Endothelial cell (in vitro differentiated cells): ENCODE measurements at regions not wholly inside any gene's neighbourhood (a gene's known extent, or its start where the extent isn't known, plus 50 kb on each side); places are given as distances from the start of the nearest gene placed in this dataset.
A peak's percentile ranks its signal among the peaks of the same experiment; 100 is the strongest.

ENCODE experiments used
- DNase-seq: peaks from one replicate; pipeline ENCODE4 v3.0.0; 2021; ENCODE audit warnings: low spot score
- H3K27ac Mint-ChIP-seq: one replicate; pipeline ENCODE4 v1.8.0; 2021; ENCODE audit warnings: mixed read lengths, inconsistent platforms; ENCODE audit not compliant: unreplicated experiment
- H3K27me3 Mint-ChIP-seq: one replicate; pipeline ENCODE4 v1.8.0; 2021; ENCODE audit warnings: mild to moderate bottlenecking, moderate library complexity, mixed read lengths, inconsistent platforms; ENCODE audit not compliant: unreplicated experiment
- H3K36me3 Mint-ChIP-seq: one replicate; pipeline ENCODE4 v1.8.0; 2021; ENCODE audit warnings: mild to moderate bottlenecking, low read depth, mixed read lengths, inconsistent platforms; ENCODE audit not compliant: unreplicated experiment
- H3K4me1 Mint-ChIP-seq: one replicate; pipeline ENCODE4 v1.8.0; 2021; ENCODE audit warnings: mild to moderate bottlenecking, mixed read lengths, inconsistent platforms; ENCODE audit not compliant: unreplicated experiment
- H3K4me3 Mint-ChIP-seq: one replicate; pipeline ENCODE4 v1.8.0; 2021; ENCODE audit warnings: mild to moderate bottlenecking, mixed read lengths, inconsistent platforms; ENCODE audit not compliant: unreplicated experiment
- H3K9me3 Mint-ChIP-seq: one replicate; pipeline ENCODE4 v1.8.0; 2021; ENCODE audit warnings: mixed read lengths, inconsistent platforms; ENCODE audit not compliant: unreplicated experiment
- CTCF ChIP-seq: fragments of 200-600 bp; sonication (generic); IDR thresholded peaks from one replicate; pipeline ENCODE4 v1.5.0; 2021; ENCODE audit warnings: antibody characterized with exemption; ENCODE audit not compliant: unreplicated experiment

DNA sequence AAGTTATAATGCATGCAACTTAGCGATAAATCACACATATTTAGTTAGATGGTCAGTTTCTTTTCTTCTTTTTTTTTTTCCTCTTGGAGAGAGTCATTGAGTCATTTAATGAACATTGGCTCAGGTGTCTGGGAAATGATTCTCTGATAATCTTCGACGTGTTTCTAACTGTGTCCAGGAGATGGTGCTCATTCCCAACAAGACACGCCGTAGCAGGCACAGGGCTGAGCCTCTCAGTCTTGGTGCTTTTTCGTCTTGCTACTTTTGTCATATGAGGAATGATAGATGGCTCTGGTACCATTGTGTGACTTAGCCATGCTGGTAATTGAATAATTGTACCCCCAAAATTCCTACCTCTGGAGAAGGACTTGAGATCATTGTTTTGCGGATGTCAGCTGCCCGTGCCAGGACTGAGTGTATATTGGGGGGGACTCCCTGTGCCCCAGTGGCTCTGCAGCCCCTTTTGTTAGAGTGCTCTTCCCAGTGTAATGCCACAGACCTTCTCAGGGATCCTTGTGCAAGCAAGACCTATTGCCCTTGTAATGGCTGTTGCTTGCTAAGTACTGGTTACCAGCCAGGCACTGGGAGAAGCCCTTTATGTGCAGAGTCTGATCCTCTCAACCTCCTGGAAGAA, 107.6 kb upstream of the CYRIA start:
- peaks cover 7% of the 10 kb centered on the region for H3K4me1 Mint-ChIP-seq
- TF ChIP-seq CTCF: peak; percentile 70
- no peaks in the 10 kb centered on the region for H3K9me3 Mint-ChIP-seq
- H3K4me3 Mint-ChIP-seq: no peak overlapping the region
- no peaks in the 10 kb centered on the region for H3K36me3 Mint-ChIP-seq
- no peaks in the 10 kb centered on the region for H3K27me3 Mint-ChIP-seq
- no peak overlapping the region for H3K27ac Mint-ChIP-seq
- DNase-seq: peak; percentile 59

- no peak for DNase-seq
- Mint-ChIP-seq H3K4me3 (no peak overlapping the region), H3K4me1 (no peaks in the 10 kb centered on the region), H3K27ac (no peak overlapping the region), H3K36me3 (no peaks in the 10 kb centered on the region), H3K9me3 (no peaks in the 10 kb centered on the region), H3K27me3 (no peaks in the 10 kb centered on the region)
- TF ChIP-seq CTCF: no peak
Observed at GRCh38 chr2:16767789-16768476, 102.3 kb upstream of the CYRIA start.

GRCh38 chr2:16765356-16765755, 99.7 kb upstream of the CYRIA start:
- peaks cover 3% of the 10 kb centered on the region for H3K27me3 Mint-ChIP-seq
- TF ChIP-seq CTCF: no peak
- no peaks in the 10 kb centered on the region for H3K9me3 Mint-ChIP-seq
- H3K4me1 Mint-ChIP-seq: no peaks in the 10 kb centered on the region
- H3K27ac Mint-ChIP-seq: no peak overlapping the region
- DNase-seq: no peak
- H3K36me3 Mint-ChIP-seq: no peaks in the 10 kb centered on the region
- no peak overlapping the region for H3K4me3 Mint-ChIP-seq

DNA sequence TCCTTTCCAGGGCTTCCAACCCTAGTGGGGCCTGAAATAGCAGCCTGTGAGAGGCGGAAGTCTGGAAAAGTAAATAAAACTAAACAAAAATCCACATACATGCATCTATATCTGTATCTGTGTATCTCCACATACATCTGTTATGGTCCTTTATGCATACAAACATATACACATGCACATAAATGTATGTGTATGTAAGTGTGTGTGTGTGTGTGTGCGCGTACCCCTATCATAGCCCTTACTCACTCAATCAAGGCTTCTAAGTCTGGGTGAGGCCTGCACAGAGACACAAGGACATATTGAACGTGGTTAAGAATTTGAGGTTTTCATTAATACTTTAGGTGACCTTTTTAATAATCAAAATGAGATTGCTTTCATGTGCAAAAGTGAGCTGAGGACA, 98.9 kb upstream of the CYRIA start:
- H3K4me3 Mint-ChIP-seq: no peak overlapping the region
- no peaks in the 10 kb centered on the region for H3K9me3 Mint-ChIP-seq
- no peak for DNase-seq
- peaks cover 3% of the 10 kb centered on the region for H3K27me3 Mint-ChIP-seq
- H3K36me3 Mint-ChIP-seq: no peaks in the 10 kb centered on the region
- no peak overlapping the region for H3K27ac Mint-ChIP-seq
- TF ChIP-seq CTCF: no peak
- no peaks in the 10 kb centered on the region for H3K4me1 Mint-ChIP-seq

DNA sequence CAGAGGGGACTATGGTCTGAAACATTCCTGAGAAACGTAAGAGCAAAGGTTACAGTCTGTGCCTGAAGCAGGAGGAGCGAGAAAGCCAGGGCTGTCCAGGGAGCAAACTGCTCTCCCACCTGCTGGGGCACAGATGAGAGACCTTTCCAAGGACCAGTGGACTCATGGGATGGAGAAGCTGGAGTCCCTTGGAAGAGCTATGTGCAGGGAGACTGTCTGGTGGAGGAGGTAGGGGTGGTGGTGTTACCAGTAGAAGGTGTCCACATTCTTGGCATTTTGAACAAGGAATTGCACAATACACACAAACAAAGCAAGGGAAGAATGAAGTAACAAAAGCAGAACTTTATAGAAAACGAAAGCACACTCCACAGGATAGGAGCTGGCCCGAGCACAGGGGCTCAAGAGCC, 97.9 kb upstream of the CYRIA start:
- no peaks in the 10 kb centered on the region for H3K9me3 Mint-ChIP-seq
- TF ChIP-seq CTCF: no peak
- no peaks in the 10 kb centered on the region for H3K36me3 Mint-ChIP-seq
- no peak overlapping the region for H3K27ac Mint-ChIP-seq
- no peak for DNase-seq
- peaks cover 3% of the 10 kb centered on the region for H3K27me3 Mint-ChIP-seq
- H3K4me3 Mint-ChIP-seq: no peak overlapping the region
- no peaks in the 10 kb centered on the region for H3K4me1 Mint-ChIP-seq
